ENCODE measurements at regions not wholly inside any gene's neighbourhood (a gene's known extent, or its start where the extent isn't known, plus 50 kb on each side); places are given as distances from the start of the nearest gene placed in this dataset.

GRCh38 chr15:35218215-35218614, 133.1 kb upstream of the NANOGP8 start:
- H3K36me3 ChIP-seq (ENCODE audit: control insufficient read depth, insufficient read depth, low read length) = no peaks in the 10 kb centered on the region
- H3K4me3 ChIP-seq (ENCODE audit: low read depth, low read length) = no peak overlapping the region
- FAIRE-seq = no peak
- TF ChIP-seq, protein P1, sequence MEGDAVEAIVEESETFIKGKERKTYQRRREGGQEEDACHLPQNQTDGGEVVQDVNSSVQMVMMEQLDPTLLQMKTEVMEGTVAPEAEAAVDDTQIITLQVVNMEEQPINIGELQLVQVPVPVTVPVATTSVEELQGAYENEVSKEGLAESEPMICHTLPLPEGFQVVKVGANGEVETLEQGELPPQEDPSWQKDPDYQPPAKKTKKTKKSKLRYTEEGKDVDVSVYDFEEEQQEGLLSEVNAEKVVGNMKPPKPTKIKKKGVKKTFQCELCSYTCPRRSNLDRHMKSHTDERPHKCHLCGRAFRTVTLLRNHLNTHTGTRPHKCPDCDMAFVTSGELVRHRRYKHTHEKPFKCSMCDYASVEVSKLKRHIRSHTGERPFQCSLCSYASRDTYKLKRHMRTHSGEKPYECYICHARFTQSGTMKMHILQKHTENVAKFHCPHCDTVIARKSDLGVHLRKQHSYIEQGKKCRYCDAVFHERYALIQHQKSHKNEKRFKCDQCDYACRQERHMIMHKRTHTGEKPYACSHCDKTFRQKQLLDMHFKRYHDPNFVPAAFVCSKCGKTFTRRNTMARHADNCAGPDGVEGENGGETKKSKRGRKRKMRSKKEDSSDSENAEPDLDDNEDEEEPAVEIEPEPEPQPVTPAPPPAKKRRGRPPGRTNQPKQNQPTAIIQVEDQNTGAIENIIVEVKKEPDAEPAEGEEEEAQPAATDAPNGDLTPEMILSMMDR (IDR thresholded peaks at IDR 0.05; ENCODE audit: insufficient read depth, low read length, severe bottlenecking) = no peak
- no peak for DNase-seq (ENCODE audit: low read depth)
- no peaks in the 10 kb centered on the region for H3K27me3 ChIP-seq (ENCODE audit: control insufficient read depth, insufficient read depth, low read length)

- no peaks in the 10 kb centered on the region for H3K27me3 ChIP-seq (ENCODE audit: control insufficient read depth, insufficient read depth, low read length)
These were observed 130.0 kb upstream of the NANOGP8 start for GRCh38 chr15:35215093-35215492.

GRCh38 chr15:35211240-35211902, 126.3 kb upstream of the NANOGP8 start:
- H3K27me3 ChIP-seq (ENCODE audit: control insufficient read depth, insufficient read depth, low read length) = no peaks in the 10 kb centered on the region
- no peak for FAIRE-seq
- no peak for DNase-seq (ENCODE audit: low read depth)
- TF ChIP-seq, protein P1 (IDR thresholded peaks at IDR 0.05; ENCODE audit: insufficient read depth, low read length, severe bottlenecking) = no peak
- no peaks in the 10 kb centered on the region for H3K36me3 ChIP-seq (ENCODE audit: control insufficient read depth, insufficient read depth, low read length)
- H3K4me3 ChIP-seq (ENCODE audit: low read depth, low read length) = no peak overlapping the region

More at GRCh38 chr15:35215093-35215492, 130.0 kb upstream of the NANOGP8 start:
- no peak overlapping the region for H3K4me3 ChIP-seq (ENCODE audit: low read depth, low read length)
- peak; percentile 20 for DNase-seq (ENCODE audit: low read depth)
- H3K36me3 ChIP-seq (ENCODE audit: control insufficient read depth, insufficient read depth, low read length) = no peaks in the 10 kb centered on the region
- no peak for FAIRE-seq
- TF ChIP-seq, protein P1 (IDR thresholded peaks at IDR 0.05; ENCODE audit: insufficient read depth, low read length, severe bottlenecking) = no peak

GRCh38 chr15:35210370-35210769, 125.3 kb upstream of the NANOGP8 start:
- TF ChIP-seq, protein P1 (IDR thresholded peaks at IDR 0.05; ENCODE audit: insufficient read depth, low read length, severe bottlenecking) = no peak
- FAIRE-seq = no peak
- Histone ChIP-seq H3K27me3 (ENCODE audit: control insufficient read depth, insufficient read depth, low read length) (no peaks in the 10 kb centered on the region), H3K4me3 (ENCODE audit: low read depth, low read length) (no peak overlapping the region), H3K36me3 (ENCODE audit: control insufficient read depth, insufficient read depth, low read length) (no peaks in the 10 kb centered on the region)
- DNase-seq (ENCODE audit: low read depth) = no peak

DNA sequence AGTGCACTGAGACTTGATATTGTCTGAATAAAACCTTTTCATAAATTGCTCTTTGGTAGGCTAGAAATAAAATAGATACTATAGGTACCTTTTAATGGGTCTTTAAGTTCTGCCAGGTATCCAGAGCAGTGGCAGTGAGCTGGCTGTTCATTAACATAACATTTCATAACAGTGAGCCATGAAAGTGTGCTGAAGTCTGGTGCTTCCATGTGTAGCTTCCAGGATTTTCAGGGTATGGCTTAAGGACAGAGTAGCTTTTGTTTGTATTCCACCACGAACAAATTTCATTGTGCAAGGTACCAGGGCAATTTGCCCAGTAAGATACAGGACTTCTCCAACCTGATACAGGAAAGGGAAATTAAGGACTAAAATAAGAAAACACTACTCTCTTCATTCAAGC, 124.7 kb upstream of the NANOGP8 start:
- FAIRE-seq (no peak), DNase-seq (ENCODE audit: low read depth) (no peak)
- TF ChIP-seq, protein P1 (IDR thresholded peaks at IDR 0.05; ENCODE audit: insufficient read depth, low read length, severe bottlenecking) = no peak
- Histone ChIP-seq H3K36me3 (ENCODE audit: control insufficient read depth, insufficient read depth, low read length) (no peaks in the 10 kb centered on the region), H3K27me3 (ENCODE audit: control insufficient read depth, insufficient read depth, low read length) (no peaks in the 10 kb centered on the region), H3K4me3 (ENCODE audit: low read depth, low read length) (no peak overlapping the region)

GRCh38 chr15:35208353-35208752, 123.3 kb upstream of the NANOGP8 start:
- TF ChIP-seq, protein P1 (IDR thresholded peaks at IDR 0.05; ENCODE audit: insufficient read depth, low read length, severe bottlenecking) = no peak
- Histone ChIP-seq H3K27me3 (ENCODE audit: control insufficient read depth, insufficient read depth, low read length) (no peaks in the 10 kb centered on the region), H3K36me3 (ENCODE audit: control insufficient read depth, insufficient read depth, low read length) (no peaks in the 10 kb centered on the region), H3K4me3 (ENCODE audit: low read depth, low read length) (no peak overlapping the region)
- FAIRE-seq (no peak), DNase-seq (ENCODE audit: low read depth) (no peak)
